SH-SY5Y (cell line): ENCODE measurements at regions not wholly inside any gene's neighbourhood (a gene's known extent, or its start where the extent isn't known, plus 50 kb on each side); places are given as distances from the start of the nearest gene placed in this dataset.

Source experiments
- GATA2 ChIP-seq: IDR thresholded peaks from 2 replicates; pipeline ENCODE4 v1.6.1; 2011; ENCODE audit warnings: mild to moderate bottlenecking, low read depth, low read length
- GATA3 ChIP-seq: IDR thresholded peaks from 2 replicates; pipeline ENCODE4 v1.6.1; 2011; ENCODE audit warnings: low read depth, mild to moderate bottlenecking, low read length, moderate library complexity

GRCh38 chr2:167701651-167702050, 545.7 kb downstream of the STK39 start:
- TF ChIP-seq GATA2 = no peak
- no peak for TF ChIP-seq GATA3
